IMR-90 (cell line): ENCODE measurements at regions not wholly inside any gene's neighbourhood (a gene's known extent, or its start where the extent isn't known, plus 50 kb on each side); places are given as distances from the start of the nearest gene placed in this dataset.

Experiments
- ATAC-seq: fragments of 200-7000 bp; cut with Tn5 transposase; 2 replicates; pipeline ENCODE4 v1.9.1; 2020; ENCODE audit warnings: low read depth, mild to moderate bottlenecking, moderate library complexity
- BruUV-seq: library from RNA; stranded (reverse); fragments of 400-500 nt; replicated peaks from 2 replicates; lab custom pipeline; 2021; lab: Mats Ljungman, UMichigan
- CTCF ChIA-PET: fragments of 300-600 bp; formaldehyde crosslinking; extraction: SDS; loops from one replicate; lab custom pipeline; 2021; ENCODE audit warnings: antibody characterized with exemption; lab: Yijun Ruan, JAX
- POLR2A ChIA-PET: fragments of 300-600 bp; sonication (Branson Sonifier 250); formaldehyde crosslinking; loops from one replicate; lab custom pipeline; 2022; ENCODE audit warnings: antibody characterized with exemption; ENCODE audit not compliant: unreplicated experiment; lab: Charles Lee
- DNase-seq: peaks from one replicate; pipeline ENCODE4 v3.0.0; 2013
- H2AFZ ChIP-seq: replicated peaks from 2 replicates; pipeline ENCODE3; 2013; ENCODE audit warnings: low read length, mild to moderate bottlenecking; ENCODE audit not compliant: poor library complexity
- H2AK5ac ChIP-seq: 2 replicates; pipeline ENCODE4 v1.6.1; 2013; ENCODE audit warnings: low read depth, low read length, inconsistent platforms
- H2AK9ac ChIP-seq: replicated peaks from 2 replicates; pipeline ENCODE3; 2013; ENCODE audit warnings: mild to moderate bottlenecking, low read depth, low read length, moderate library complexity; ENCODE audit not compliant: poor library complexity
- H2BK120ac ChIP-seq: 2 replicates; pipeline ENCODE4 v1.6.1; 2013; ENCODE audit warnings: low read depth, low read length, inconsistent platforms
- H2BK15ac ChIP-seq: 3 replicates; pipeline ENCODE4 v1.6.1; 2013; ENCODE audit warnings: low read depth, low read length, inconsistent platforms
- H2BK20ac ChIP-seq: 2 replicates; pipeline ENCODE4 v1.6.1; 2013; ENCODE audit warnings: low read depth, mild to moderate bottlenecking, inconsistent platforms, low read length, moderate library complexity
- H2BK5ac ChIP-seq: 2 replicates; pipeline ENCODE4 v1.6.1; 2013; ENCODE audit warnings: mild to moderate bottlenecking, low read depth, low read length, inconsistent platforms; ENCODE audit not compliant: poor library complexity, severe bottlenecking
- H3K14ac ChIP-seq: replicated peaks from 2 replicates; pipeline ENCODE4 v1.6.1; 2013; ENCODE audit warnings: low read depth, low read length, inconsistent platforms
- H3K18ac ChIP-seq: 2 replicates; pipeline ENCODE4 v1.6.1; 2013; ENCODE audit warnings: low read depth, low read length, control low read depth
- H3K23ac ChIP-seq: 2 replicates; pipeline ENCODE4 v1.6.1; 2013; ENCODE audit warnings: low read depth, low read length, inconsistent platforms
- H3K27ac ChIP-seq: 2 replicates; pipeline ENCODE4 v1.5.1; 2013; ENCODE audit warnings: mild to moderate bottlenecking, control low read depth, low read length; ENCODE audit not compliant: insufficient read depth
- H3K27me3 ChIP-seq: 2 replicates; pipeline ENCODE4 v1.6.1; 2013; ENCODE audit warnings: low read length; ENCODE audit not compliant: control insufficient read depth, insufficient read depth
- H3K36me3 ChIP-seq: 2 replicates; pipeline ENCODE4 v1.6.1; 2013; ENCODE audit warnings: low read length, mixed read lengths; ENCODE audit not compliant: control insufficient read depth, insufficient read depth
- H3K4ac ChIP-seq: 2 replicates; pipeline ENCODE4 v1.6.1; 2013; ENCODE audit warnings: low read depth, low read length, inconsistent platforms
- H3K4me1 ChIP-seq: 2 replicates; pipeline ENCODE4 v1.6.1; 2013; ENCODE audit warnings: low read length, mixed read lengths; ENCODE audit not compliant: control insufficient read depth, insufficient read depth
- H3K4me2 ChIP-seq: 2 replicates; pipeline ENCODE4 v1.6.1; 2013; ENCODE audit warnings: low read depth, mild to moderate bottlenecking, control low read depth, low read length, moderate library complexity
- H3K4me3 ChIP-seq: 2 replicates; pipeline ENCODE4 v1.5.1; 2013; ENCODE audit warnings: low read depth, mild to moderate bottlenecking, control low read depth, low read length, moderate library complexity; ENCODE audit not compliant: insufficient read depth
- H3K56ac ChIP-seq: 2 replicates; pipeline ENCODE4 v1.6.1; 2013; ENCODE audit warnings: low read length, inconsistent platforms; ENCODE audit not compliant: insufficient read depth; ENCODE audit errors: extremely low read depth
- H3K79me1 ChIP-seq, 2 experiments: 2 replicates each; pipeline ENCODE4 v1.6.1; 2013; ENCODE audit warnings: low read length in 2 of 2, inconsistent platforms in 1 of 2, low read depth in 1 of 2
- H3K9ac ChIP-seq: 2 replicates; pipeline ENCODE4 v1.6.1; 2013; ENCODE audit warnings: low read depth, low read length, control low read depth
- H3K9me1 ChIP-seq: 2 replicates; pipeline ENCODE4 v1.6.1; 2013; ENCODE audit warnings: low read length, inconsistent platforms; ENCODE audit not compliant: insufficient read depth
- H3K9me3 ChIP-seq: 2 replicates; pipeline ENCODE4 v1.6.1; 2013; ENCODE audit warnings: low read length; ENCODE audit not compliant: control insufficient read depth, insufficient read depth
- H4K20me1 ChIP-seq: 2 replicates; pipeline ENCODE4 v1.6.1; 2013; ENCODE audit warnings: low read length, inconsistent platforms; ENCODE audit not compliant: insufficient read depth
- H4K5ac ChIP-seq: 2 replicates; pipeline ENCODE4 v1.6.1; 2013; ENCODE audit warnings: mild to moderate bottlenecking, low read depth, low read length, control low read depth
- H4K8ac ChIP-seq, 2 experiments: 2 replicates each; pipeline ENCODE4 v1.6.1; 2013; ENCODE audit warnings: low read depth in 2 of 2, low read length in 2 of 2, control low read depth in 1 of 2, inconsistent platforms in 1 of 2
- H4K91ac ChIP-seq: 2 replicates; pipeline ENCODE4 v1.6.1; 2013; ENCODE audit warnings: low read depth, low read length, inconsistent platforms; ENCODE audit not compliant: insufficient read depth
- BHLHE40 ChIP-seq: fragments of 150-350 bp; IDR thresholded peaks from 2 replicates; pipeline ENCODE4 v1.6.1; 2016; ENCODE audit warnings: mild to moderate bottlenecking, low read depth, low read length
- MXI1 ChIP-seq: IDR thresholded peaks from 2 replicates; pipeline ENCODE4 v1.6.1; 2012; ENCODE audit warnings: low read depth, mild to moderate bottlenecking, low read length, moderate library complexity, borderline replicate concordance
- RFX5 ChIP-seq: IDR thresholded peaks from 2 replicates; pipeline ENCODE4 v1.8.0; 2012; ENCODE audit warnings: low read depth, mild to moderate bottlenecking, low read length, moderate library complexity
- SMC3 ChIP-seq: fragments of 150-350 bp; IDR thresholded peaks from 2 replicates; pipeline ENCODE4 v1.6.1; 2016; ENCODE audit warnings: low read depth, mild to moderate bottlenecking, antibody characterized with exemption, low read length, moderate library complexity
- WGBS, 2 experiments: methylation state at CpG; one replicate each; pipeline versions ENCODE4 v1.1.5 to v1.1.7; 2013; ENCODE audit warnings: missing lambda C conversion rate in 2 of 2; ENCODE audit not compliant: insufficient read length in 1 of 2; ENCODE audit errors: extremely low coverage in 2 of 2; 5-methylcytosine and 5-hydroxymethylcytosine counted together
- dilution Hi-C: fragments of 300-500 bp; cut with HindIII; formaldehyde crosslinking; loops from one replicate; pipeline ENCODE4 v1.14.3; 2018; ENCODE audit warnings: low sequenced_read_pairs; ENCODE audit not compliant: unreplicated experiment
- in situ Hi-C: fragments of 300-500 bp; cut with MboI; formaldehyde crosslinking; loops from 3 replicates; pipeline ENCODE4 v1.14.3; 2019; ENCODE audit warnings: low sequenced_read_pairs, inconsistent platforms, mixed read lengths
- intact Hi-C: fragments of 100-400 bp; cut with micrococcal nuclease; formaldehyde crosslinking; loops from 2 replicates; pipeline ENCODE4 v1.10.0; 2022

DNA sequence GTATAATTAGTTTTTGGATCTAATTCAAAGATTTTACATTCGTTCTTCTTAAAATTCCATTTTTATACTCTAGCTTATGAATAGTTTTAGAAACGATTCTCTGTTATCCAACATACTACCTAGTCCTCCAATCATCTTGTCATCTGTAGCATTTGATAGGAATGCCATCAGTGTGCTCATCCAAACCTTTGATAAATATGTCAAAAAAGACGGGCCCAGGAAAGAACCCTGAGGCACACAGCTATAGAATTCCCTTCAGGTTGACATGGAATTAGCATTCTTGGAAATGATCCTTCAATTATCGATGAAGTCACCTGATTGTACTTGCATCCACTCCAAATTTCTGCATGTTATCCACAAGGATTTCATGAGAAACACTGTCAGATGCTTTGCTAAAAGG is 64.8 kb upstream of the EFNA5 start:
- Histone ChIP-seq H3K9ac (no peak overlapping the region), H3K4me2 (no peak overlapping the region), H2AK9ac (no peak overlapping the region), H3K4ac (no peak overlapping the region), H4K20me1 (no peaks in the 10 kb centered on the region), H3K23ac (no peak overlapping the region), H2BK20ac (no peak overlapping the region), H3K14ac (no peak overlapping the region), H3K9me1 (peaks cover 4% of the 10 kb centered on the region), H3K56ac (no peak overlapping the region), H2AK5ac (no peak overlapping the region), H2AFZ (no peak overlapping the region), H3K27ac (no peak overlapping the region), H3K27me3 (no peaks in the 10 kb centered on the region), H3K4me1 (peaks cover 6% of the 10 kb centered on the region), H4K5ac (no peak overlapping the region), H2BK15ac (no peak overlapping the region), H3K79me1 (no peaks in the 10 kb centered on the region), H2BK120ac (no peak overlapping the region), H3K36me3 (no peaks in the 10 kb centered on the region), H4K91ac (no peak overlapping the region), H4K8ac (no peak overlapping the region), H3K18ac (no peak overlapping the region), H2BK5ac (no peak overlapping the region), H3K4me3 (no peak overlapping the region), H3K9me3 (no peaks in the 10 kb centered on the region)
- no TSS peak for BruUV-seq
- 86% methylated on average over 1 of the region's 4 CpGs; no CpG with 5 or more reads in 1 of the 2 experiments for WGBS, 2 experiments
- no peak for DNase-seq
- ATAC-seq = no peak
- in situ Hi-C loops = no loop called here
- ChIA-PET POLR2A (no interaction called here), CTCF (no interaction called here)
- TF ChIP-seq RFX5 (no peak), SMC3 (no peak), BHLHE40 (no peak), MXI1 (no peak)
- dilution Hi-C loops = no loop called here
- intact Hi-C loops = no loop called here
